ENCODE measurements at regions not wholly inside any gene's neighbourhood (a gene's known extent, or its start where the extent isn't known, plus 50 kb on each side); places are given as distances from the start of the nearest gene placed in this dataset.

DNA sequence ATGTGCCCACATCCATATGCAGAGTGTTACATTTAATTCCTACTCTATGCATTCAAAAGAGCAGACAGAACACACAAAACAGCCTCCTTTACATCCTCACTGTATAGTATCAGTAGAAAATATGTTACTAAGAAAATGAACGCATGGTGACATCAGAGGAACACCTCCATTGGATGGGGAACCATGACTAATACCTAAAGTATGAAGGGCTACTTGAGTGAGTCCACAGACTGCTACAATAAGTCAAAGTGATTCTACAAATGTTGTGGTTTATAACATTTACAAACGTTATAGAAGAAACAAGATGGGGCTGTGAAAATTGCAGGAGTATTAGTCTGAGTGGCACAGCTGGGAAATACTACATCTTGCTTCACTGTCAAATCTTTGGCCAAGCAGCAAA lies 1830.9 kb upstream of the PIK3C3 start:
- TF ChIP-seq CTCF (IDR thresholded peaks at IDR 0.05): no peak
- TF ChIP-seq POLR2AphosphoS5 (IDR thresholded peaks at IDR 0.05): no peak
- TF ChIP-seq EP300 (IDR thresholded peaks at IDR 0.05): no peak
- no peak for TF ChIP-seq POLR2A (IDR thresholded peaks at IDR 0.05)
